ENCODE measurements at regions not wholly inside any gene's neighbourhood (a gene's known extent, or its start where the extent isn't known, plus 50 kb on each side); places are given as distances from the start of the nearest gene placed in this dataset.

- peak; percentile 47 for TF ChIP-seq NFIC (IDR thresholded peaks at IDR 0.05; ENCODE audit: borderline replicate concordance)
- TF ChIP-seq RFX5 (IDR thresholded peaks at IDR 0.05; ENCODE audit: low read length) = no peak
- TF ChIP-seq POLR2AphosphoS5 (IDR thresholded peaks at IDR 0.05; ENCODE audit: low read depth, low read length) = 0 out of 2 replicates have a peak, but pooled peaks have one; percentile 37
- no peak for TF ChIP-seq ZBTB33 (IDR thresholded peaks at IDR 0.05; ENCODE audit: borderline replicate concordance, low read depth)
- no peak for TF ChIP-seq MXI1 (IDR thresholded peaks at IDR 0.05; ENCODE audit: low read depth, low read length)
- no peak for TF ChIP-seq TAF1 (IDR thresholded peaks at IDR 0.05; ENCODE audit: borderline replicate concordance, low read depth, low read length)
- TF ChIP-seq RAD21 (IDR thresholded peaks at IDR 0.05; ENCODE audit: low read length) = no peak
Measured at GRCh38 chr7:94344826-94345225, 49.9 kb upstream of the COL1A2 start (continued).

All from SK-N-SH (cell line).